Fibroblast of lung (primary cell): ENCODE measurements at regions not wholly inside any gene's neighbourhood (a gene's known extent, or its start where the extent isn't known, plus 50 kb on each side); places are given as distances from the start of the nearest gene placed in this dataset.

ENCODE experiments used
- EZH2 ChIP-seq: IDR thresholded peaks from 2 replicates; pipeline ENCODE4 v1.5.1; 2012; ENCODE audit warnings: low read length, control low read depth, mild to moderate bottlenecking; ENCODE audit errors: missing control alignments
- TF ChIP-seq, protein P1 (sequence below), 2 donors: IDR thresholded peaks in 1 of 2; conservative IDR thresholded peaks in 1 of 2; 1 replicate in 1 of 2; 2 replicates in 1 of 2; pipeline ENCODE4 v1.5.1; 2011 to 2012; ENCODE audit warnings: low read length in 2 of 2, control low read depth in 1 of 2, inconsistent platforms in 1 of 2, low read depth in 1 of 2, mild to moderate bottlenecking in 1 of 2

DNA sequence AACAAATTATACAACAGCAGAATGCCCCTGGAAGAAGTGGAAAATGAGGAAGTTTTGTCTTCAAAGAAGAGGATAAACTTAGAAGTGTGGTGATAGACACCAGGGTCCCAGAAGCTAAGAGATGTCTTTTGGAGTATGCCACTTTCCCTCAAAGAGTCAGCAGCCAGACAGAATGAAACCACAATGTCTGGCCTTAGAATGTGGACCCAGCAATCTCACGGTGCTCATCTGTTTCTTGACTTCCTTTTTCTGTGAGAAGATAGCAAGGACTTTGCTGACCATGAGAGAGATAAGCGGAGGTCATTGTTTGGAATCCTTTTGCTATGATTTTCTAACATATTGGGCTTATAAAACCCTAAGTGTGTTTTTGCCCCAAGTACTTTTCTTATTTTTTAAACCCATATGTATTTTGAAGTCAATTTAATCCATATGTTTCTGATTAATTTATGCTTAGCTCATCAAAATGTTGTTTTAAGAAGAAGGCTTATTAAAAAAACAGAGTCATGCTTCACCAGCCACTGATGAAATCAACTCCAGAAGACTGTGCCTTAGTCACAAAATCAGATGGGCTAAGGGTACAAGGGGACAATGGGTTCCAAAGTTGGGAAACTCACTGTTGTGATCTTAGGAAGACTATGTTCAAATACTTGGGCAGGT is 451.2 kb upstream of the JAG1 start:
- TF ChIP-seq, protein P1, sequence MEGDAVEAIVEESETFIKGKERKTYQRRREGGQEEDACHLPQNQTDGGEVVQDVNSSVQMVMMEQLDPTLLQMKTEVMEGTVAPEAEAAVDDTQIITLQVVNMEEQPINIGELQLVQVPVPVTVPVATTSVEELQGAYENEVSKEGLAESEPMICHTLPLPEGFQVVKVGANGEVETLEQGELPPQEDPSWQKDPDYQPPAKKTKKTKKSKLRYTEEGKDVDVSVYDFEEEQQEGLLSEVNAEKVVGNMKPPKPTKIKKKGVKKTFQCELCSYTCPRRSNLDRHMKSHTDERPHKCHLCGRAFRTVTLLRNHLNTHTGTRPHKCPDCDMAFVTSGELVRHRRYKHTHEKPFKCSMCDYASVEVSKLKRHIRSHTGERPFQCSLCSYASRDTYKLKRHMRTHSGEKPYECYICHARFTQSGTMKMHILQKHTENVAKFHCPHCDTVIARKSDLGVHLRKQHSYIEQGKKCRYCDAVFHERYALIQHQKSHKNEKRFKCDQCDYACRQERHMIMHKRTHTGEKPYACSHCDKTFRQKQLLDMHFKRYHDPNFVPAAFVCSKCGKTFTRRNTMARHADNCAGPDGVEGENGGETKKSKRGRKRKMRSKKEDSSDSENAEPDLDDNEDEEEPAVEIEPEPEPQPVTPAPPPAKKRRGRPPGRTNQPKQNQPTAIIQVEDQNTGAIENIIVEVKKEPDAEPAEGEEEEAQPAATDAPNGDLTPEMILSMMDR (conservative IDR thresholded peaks at IDR 0.05 in 1 of 2, IDR thresholded peaks at IDR 0.05 in 1 of 2; ENCODE audit: low read depth in 1 of 2, low read length in 2 of 2): no peak
- TF ChIP-seq EZH2: no peak
